K562 (cell line): ENCODE measurements at regions not wholly inside any gene's neighbourhood (a gene's known extent, or its start where the extent isn't known, plus 50 kb on each side); places are given as distances from the start of the nearest gene placed in this dataset.

Experiments used
- ATAC-seq: fragments of 200-7000 bp; cut with Tn5 transposase; 3 replicates; pipeline ENCODE4 v1.9.1; 2020; ENCODE audit warnings: moderate library complexity
- BruUV-seq: library from RNA; stranded (reverse); fragments of 400-500 nt; replicated peaks from 2 replicates; lab custom pipeline; 2021; lab: Mats Ljungman, UMichigan
- CTCF ChIA-PET: fragments of 300-600 bp; formaldehyde crosslinking; extraction: SDS; loops from one replicate; lab custom pipeline; 2021; ENCODE audit warnings: low intra/inter-chr PET ratio; lab: Yijun Ruan, JAX
- POLR2A ChIA-PET: fragments of 300-600, 350-650 bp; sonication (Branson Sonifier 250); formaldehyde crosslinking; extraction: SDS; loops from one replicate; lab custom pipeline; 2021; ENCODE audit warnings: antibody characterized with exemption, inconsistent platforms; lab: Yijun Ruan, JAX
- DNase-seq, 4 experiments: peaks; one replicate each; pipeline versions ENCODE4 v3.0.0 to v3.0.0-alpha.2; 2011 to 2018; ENCODE audit warnings: low spot score in 3 of 4, mixed read lengths in 3 of 4; ENCODE audit errors: extremely low read depth in 1 of 4
- FAIRE-seq: peaks from 2 replicates; lab custom pipeline; 2011; peaks lifted over from hg19 to GRCh38; lab: Jason Lieb, UNC
- H2AFZ ChIP-seq: 2 replicates; pipeline ENCODE4 v1.6.0; 2011; ENCODE audit warnings: low read depth, low read length, control low read depth, inconsistent platforms
- H3K27ac ChIP-seq: fragments of 200-600 bp; 3 replicates; pipeline ENCODE4 v1.8.0; 2011; ENCODE audit warnings: low read depth, mild to moderate bottlenecking, control low read depth, inconsistent platforms, low read length, moderate library complexity, mixed read lengths; ENCODE audit errors: extremely low read depth
- H3K27me3 ChIP-seq, 2 experiments: fragments of 300-600 bp in 1 of 2; 2 replicates in 1 of 2; 3 replicates in 1 of 2; pipeline versions ENCODE4 v1.6.0 to v1.8.0; 2011; ENCODE audit warnings: inconsistent platforms in 2 of 2, low read length in 2 of 2, mild to moderate bottlenecking in 1 of 2, mixed read lengths in 1 of 2, moderate library complexity in 1 of 2; ENCODE audit not compliant: control insufficient read depth in 2 of 2, insufficient read depth in 2 of 2
- H3K36me3 ChIP-seq: fragments of 300-600 bp; 3 replicates; pipeline ENCODE4 v1.8.0; 2011; ENCODE audit warnings: mild to moderate bottlenecking, low read length, inconsistent platforms; ENCODE audit not compliant: control insufficient read depth, insufficient read depth
- H3K4me1 ChIP-seq, 2 experiments: fragments of 200-600 bp in 1 of 2; replicated peaks in 1 of 2; 2 replicates in 1 of 2; 3 replicates in 1 of 2; pipeline versions ENCODE4 v1.5.1 to v1.8.0; 2011; ENCODE audit warnings: inconsistent platforms in 2 of 2, low read length in 2 of 2, mild to moderate bottlenecking in 1 of 2, mixed read lengths in 1 of 2, moderate library complexity in 1 of 2; ENCODE audit not compliant: control insufficient read depth in 2 of 2, insufficient read depth in 2 of 2
- H3K4me2 ChIP-seq: 2 replicates; pipeline ENCODE4 v1.6.1; 2011; ENCODE audit warnings: low read length, control low read depth, inconsistent platforms, mixed read lengths; ENCODE audit not compliant: insufficient read depth
- H3K4me3 ChIP-seq: fragments of 200-600 bp; sonication (generic), shearing (Covaris generic); 2 replicates; pipeline ENCODE4 v1.5.1; 2016; ENCODE audit warnings: control low read depth, inconsistent platforms
- H3K79me2 ChIP-seq: fragments of 200-600 bp; 3 replicates; pipeline ENCODE4 v1.8.0; 2011; ENCODE audit warnings: low read length, inconsistent platforms; ENCODE audit not compliant: control insufficient read depth, insufficient read depth
- H3K9ac ChIP-seq, 2 experiments: 2 replicates each; pipeline versions ENCODE4 v1.6.0 to v1.6.1; 2011; ENCODE audit warnings: low read depth in 2 of 2, low read length in 2 of 2, control low read depth in 1 of 2, inconsistent platforms in 1 of 2, mild to moderate bottlenecking in 1 of 2, mixed read lengths in 1 of 2; ENCODE audit not compliant: insufficient read depth in 1 of 2
- H3K9me1 ChIP-seq: one replicate; pipeline ENCODE4 v1.6.0; 2011; ENCODE audit warnings: inconsistent platforms, mild to moderate bottlenecking, low read length, moderate library complexity; ENCODE audit not compliant: control insufficient read depth, insufficient read depth
- H3K9me3 ChIP-seq: replicated peaks from 2 replicates; pipeline ENCODE4 v1.5.1; 2011; ENCODE audit warnings: low read depth, low read length, inconsistent platforms; ENCODE audit not compliant: control insufficient read depth, insufficient read depth
- H4K20me1 ChIP-seq: replicated peaks from 2 replicates; pipeline ENCODE4 v1.6.1; 2011; ENCODE audit warnings: low read length, inconsistent platforms, mixed read lengths; ENCODE audit not compliant: control insufficient read depth, insufficient read depth
- CEBPB ChIP-seq: fragments of 450-650 bp; IDR thresholded peaks from 2 replicates; pipeline ENCODE4 v1.6.1; 2016; ENCODE audit warnings: missing genetic modification characterization, missing compliant biosample characterization
- CEBPG ChIP-seq, 3 experiments: fragments of 200-800 bp in 1 of 3; sonication (Bioruptor generic) in 1 of 3; sonication (generic) in 1 of 3; formaldehyde crosslinking in 1 of 3; IDR thresholded peaks in 2 of 3; conservative IDR thresholded peaks in 1 of 3; 2 replicates each; pipeline versions ENCODE4 v1.6.1 to v1.8.0; 2016 to 2022; ENCODE audit warnings: missing compliant biosample characterization in 2 of 3, missing genetic modification characterization in 2 of 3, mild to moderate bottlenecking in 1 of 3, missing genetic modification reagents in 1 of 3
- CXXC5 ChIP-seq: fragments of 250-450 bp; sonication (Bioruptor Pico); IDR thresholded peaks from 2 replicates; pipeline ENCODE4 v1.8.0; 2022; ENCODE audit warnings: inconsistent platforms, mild to moderate bottlenecking, moderate library complexity
- GATAD2B ChIP-seq: fragments of 450-650 bp; IDR thresholded peaks from 2 replicates; pipeline ENCODE4 v1.6.1; 2017; ENCODE audit warnings: mild to moderate bottlenecking, borderline replicate concordance
- SMARCE1 ChIP-seq: fragments of 450-650 bp; IDR thresholded peaks from 2 replicates; pipeline ENCODE4 v1.7.1; 2016; ENCODE audit warnings: mild to moderate bottlenecking
- TAF7 ChIP-seq: fragments of 450-650 bp; IDR thresholded peaks from 2 replicates; pipeline ENCODE4 v1.6.1; 2016; ENCODE audit warnings: missing genetic modification characterization, missing compliant biosample characterization
- ZNF263 ChIP-seq: sonication (generic); formaldehyde crosslinking; IDR thresholded peaks from 2 replicates; pipeline ENCODE4 v1.8.0; 2022; ENCODE audit warnings: mild to moderate bottlenecking, missing genetic modification reagents, borderline replicate concordance
- ZNF699 ChIP-seq: fragments of 250-450 bp; sonication (Bioruptor Pico); IDR thresholded peaks from 2 replicates; pipeline ENCODE4 v1.8.0; 2021; ENCODE audit warnings: mild to moderate bottlenecking, moderate library complexity; ENCODE audit not compliant: insufficient replicate concordance
- ZSCAN32 ChIP-seq: fragments of 450-650 bp; formaldehyde crosslinking; IDR thresholded peaks from 2 replicates; pipeline ENCODE4 v1.4.0; 2020; ENCODE audit warnings: mild to moderate bottlenecking, moderate library complexity
- WGBS: fragments of 100-300 bp; shearing (Covaris generic); methylation state at CpG from one replicate; pipeline ENCODE4 v1.1.6; 2016; ENCODE audit warnings: low coverage, mixed read lengths; ENCODE audit not compliant: insufficient coverage; ENCODE audit errors: missing lambda C conversion rate; 5-methylcytosine and 5-hydroxymethylcytosine counted together
- in situ Hi-C: fragments of 300-500 bp; cut with MboI; formaldehyde crosslinking; loops from 4 replicates; pipeline ENCODE4 v1.15.0; 2018; ENCODE audit warnings: inconsistent platforms, mixed read lengths
- intact Hi-C: fragments of 100-400 bp; cut with micrococcal nuclease; formaldehyde crosslinking; loops from 2 replicates; pipeline ENCODE4 v1.14.2; 2022
- TF ChIP-seq, protein P1 (sequence below): fragments of 450-650 bp; formaldehyde crosslinking; IDR thresholded peaks from 2 replicates; pipeline ENCODE4 v1.4.0; 2022; ENCODE audit warnings: missing genetic modification characterization
- TF ChIP-seq, protein P2 (sequence below), 2 experiments: IDR thresholded peaks; 2 replicates each; pipeline ENCODE4 v1.6.1; 2011; ENCODE audit warnings: borderline replicate concordance in 1 of 2, control low read depth in 1 of 2, low read depth in 1 of 2, low read length in 1 of 2, mild to moderate bottlenecking in 1 of 2, mixed read lengths in 1 of 2, moderate library complexity in 1 of 2; ENCODE audit not compliant: insufficient read depth in 1 of 2, insufficient read length in 1 of 2, poor library complexity in 1 of 2, severe bottlenecking in 1 of 2; ENCODE audit errors: extremely low read depth in 1 of 2
- TF ChIP-seq, protein P3 (sequence below): fragments of 250-450 bp; sonication (Bioruptor Pico); IDR thresholded peaks from 2 replicates; pipeline ENCODE4 v1.9.0; 2021; ENCODE audit warnings: mild to moderate bottlenecking, inconsistent platforms
- TF ChIP-seq, protein P4 (sequence below): fragments of 250-450 bp; sonication (Bioruptor Pico); IDR thresholded peaks from 2 replicates; pipeline ENCODE4 v1.8.0; 2022; ENCODE audit warnings: inconsistent platforms

DNA sequence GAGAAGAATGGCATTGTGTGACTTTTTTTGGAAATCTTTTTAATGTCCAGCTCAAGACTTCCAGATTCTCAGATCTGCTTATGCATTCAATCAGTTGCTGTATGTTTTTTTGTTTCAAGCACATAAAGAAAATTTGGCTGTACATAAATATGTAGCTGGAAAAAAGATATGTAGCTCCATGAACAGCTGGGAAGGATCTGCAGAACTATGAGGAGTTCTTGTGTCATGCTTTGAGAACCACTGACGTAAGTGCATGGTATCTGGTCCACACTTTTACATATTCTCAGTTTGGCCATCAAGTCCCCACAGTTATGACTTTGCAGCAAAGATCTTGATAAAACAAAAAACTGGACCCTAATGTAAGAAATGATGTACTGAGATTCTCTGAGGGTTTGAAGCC is 165.9 kb downstream of the KIT start (continued):
- no peak for TF ChIP-seq ZNF699
- no peak for TF ChIP-seq SMARCE1

DNA sequence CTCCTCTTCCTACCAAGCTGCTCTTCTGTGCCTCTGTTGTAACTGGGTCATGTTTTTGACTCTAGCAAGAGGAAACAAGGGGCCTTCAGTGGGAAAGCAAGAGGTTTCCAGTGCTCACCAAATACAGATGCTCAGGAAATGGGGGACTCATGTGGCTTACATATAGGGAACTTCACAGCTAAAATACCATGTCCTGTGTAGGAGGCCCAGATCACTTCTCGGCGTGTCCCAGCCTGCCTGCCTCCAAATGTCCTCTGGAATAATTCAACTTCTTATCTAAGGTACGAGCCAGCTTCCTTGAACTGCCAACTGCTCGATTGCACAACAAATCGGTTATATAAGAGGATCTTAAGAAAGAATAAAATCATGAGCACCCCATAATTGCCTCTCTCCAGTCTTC is 161.3 kb downstream of the KIT start:
- Histone ChIP-seq H3K4me1 (no peaks in the 10 kb centered on the region), H2AFZ (no peak overlapping the region), H3K79me2 (no peaks in the 10 kb centered on the region), H3K9me1 (no peaks in the 10 kb centered on the region), H3K9me3 (no peaks in the 10 kb centered on the region), H3K27me3 (no peaks in the 10 kb centered on the region; a peak in 1 of 5 replicates), H4K20me1 (no peaks in the 10 kb centered on the region), H3K4me3 (no peak overlapping the region), H3K27ac (no peak overlapping the region), H3K9ac (no peak overlapping the region), H3K4me2 (no peak overlapping the region), H3K36me3 (no peaks in the 10 kb centered on the region)
- POLR2A ChIA-PET: interaction anchor here (0.8 kb wide), 1 partner anchor 42 kb away, joined by 3 read pairs; no protein-coding TSS in a partner anchor
- CTCF ChIA-PET: no interaction called here
- intact Hi-C loops (no loop called here), in situ Hi-C loops (no loop called here)
- 1% methylated on average over 5 of the region's 5 CpGs for WGBS
- DNase-seq (no peak), FAIRE-seq (no peak), ATAC-seq (no peak)
- BruUV-seq: no TSS peak
- no peak for TF ChIP-seq TAF7
- TF ChIP-seq, protein P1, sequence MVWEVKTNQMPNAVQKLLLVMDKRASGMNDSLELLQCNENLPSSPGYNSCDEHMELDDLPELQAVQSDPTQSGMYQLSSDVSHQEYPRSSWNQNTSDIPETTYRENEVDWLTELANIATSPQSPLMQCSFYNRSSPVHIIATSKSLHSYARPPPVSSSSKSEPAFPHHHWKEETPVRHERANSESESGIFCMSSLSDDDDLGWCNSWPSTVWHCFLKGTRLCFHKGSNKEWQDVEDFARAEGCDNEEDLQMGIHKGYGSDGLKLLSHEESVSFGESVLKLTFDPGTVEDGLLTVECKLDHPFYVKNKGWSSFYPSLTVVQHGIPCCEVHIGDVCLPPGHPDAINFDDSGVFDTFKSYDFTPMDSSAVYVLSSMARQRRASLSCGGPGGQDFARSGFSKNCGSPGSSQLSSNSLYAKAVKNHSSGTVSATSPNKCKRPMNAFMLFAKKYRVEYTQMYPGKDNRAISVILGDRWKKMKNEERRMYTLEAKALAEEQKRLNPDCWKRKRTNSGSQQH (CRISPR knock-in tag): no peak
- peak; percentile 48 for TF ChIP-seq CEBPB
- no peak for TF ChIP-seq CEBPG (CRISPR knock-in tag; IDR thresholded peaks at IDR 0.05)
- peak in 1 of 2 experiments; percentile 43; a peak in 1 of 4 replicates for TF ChIP-seq CEBPG (tag; conservative IDR thresholded peaks at IDR 0.05 in 1 of 2, IDR thresholded peaks at IDR 0.05 in 1 of 2)
- TF ChIP-seq, protein P2, sequence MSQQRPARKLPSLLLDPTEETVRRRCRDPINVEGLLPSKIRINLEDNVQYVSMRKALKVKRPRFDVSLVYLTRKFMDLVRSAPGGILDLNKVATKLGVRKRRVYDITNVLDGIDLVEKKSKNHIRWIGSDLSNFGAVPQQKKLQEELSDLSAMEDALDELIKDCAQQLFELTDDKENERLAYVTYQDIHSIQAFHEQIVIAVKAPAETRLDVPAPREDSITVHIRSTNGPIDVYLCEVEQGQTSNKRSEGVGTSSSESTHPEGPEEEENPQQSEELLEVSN (IDR thresholded peaks at IDR 0.05; ENCODE audit: borderline replicate concordance in 1 of 2, extremely low read depth in 1 of 2, insufficient read depth in 1 of 2, insufficient read length in 1 of 2, low read depth in 1 of 2, low read length in 1 of 2, poor library complexity in 1 of 2, severe bottlenecking in 1 of 2): no peak
- TF ChIP-seq GATAD2B: no peak
- TF ChIP-seq ZSCAN32 (CRISPR knock-in tag): no peak
- no peak for TF ChIP-seq CXXC5 (CRISPR knock-in tag)
- TF ChIP-seq, protein P3, sequence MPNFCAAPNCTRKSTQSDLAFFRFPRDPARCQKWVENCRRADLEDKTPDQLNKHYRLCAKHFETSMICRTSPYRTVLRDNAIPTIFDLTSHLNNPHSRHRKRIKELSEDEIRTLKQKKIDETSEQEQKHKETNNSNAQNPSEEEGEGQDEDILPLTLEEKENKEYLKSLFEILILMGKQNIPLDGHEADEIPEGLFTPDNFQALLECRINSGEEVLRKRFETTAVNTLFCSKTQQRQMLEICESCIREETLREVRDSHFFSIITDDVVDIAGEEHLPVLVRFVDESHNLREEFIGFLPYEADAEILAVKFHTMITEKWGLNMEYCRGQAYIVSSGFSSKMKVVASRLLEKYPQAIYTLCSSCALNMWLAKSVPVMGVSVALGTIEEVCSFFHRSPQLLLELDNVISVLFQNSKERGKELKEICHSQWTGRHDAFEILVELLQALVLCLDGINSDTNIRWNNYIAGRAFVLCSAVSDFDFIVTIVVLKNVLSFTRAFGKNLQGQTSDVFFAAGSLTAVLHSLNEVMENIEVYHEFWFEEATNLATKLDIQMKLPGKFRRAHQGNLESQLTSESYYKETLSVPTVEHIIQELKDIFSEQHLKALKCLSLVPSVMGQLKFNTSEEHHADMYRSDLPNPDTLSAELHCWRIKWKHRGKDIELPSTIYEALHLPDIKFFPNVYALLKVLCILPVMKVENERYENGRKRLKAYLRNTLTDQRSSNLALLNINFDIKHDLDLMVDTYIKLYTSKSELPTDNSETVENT (CRISPR knock-in tag): no peak
- TF ChIP-seq ZNF263 (CRISPR knock-in tag): no peak
- TF ChIP-seq, protein P4, sequence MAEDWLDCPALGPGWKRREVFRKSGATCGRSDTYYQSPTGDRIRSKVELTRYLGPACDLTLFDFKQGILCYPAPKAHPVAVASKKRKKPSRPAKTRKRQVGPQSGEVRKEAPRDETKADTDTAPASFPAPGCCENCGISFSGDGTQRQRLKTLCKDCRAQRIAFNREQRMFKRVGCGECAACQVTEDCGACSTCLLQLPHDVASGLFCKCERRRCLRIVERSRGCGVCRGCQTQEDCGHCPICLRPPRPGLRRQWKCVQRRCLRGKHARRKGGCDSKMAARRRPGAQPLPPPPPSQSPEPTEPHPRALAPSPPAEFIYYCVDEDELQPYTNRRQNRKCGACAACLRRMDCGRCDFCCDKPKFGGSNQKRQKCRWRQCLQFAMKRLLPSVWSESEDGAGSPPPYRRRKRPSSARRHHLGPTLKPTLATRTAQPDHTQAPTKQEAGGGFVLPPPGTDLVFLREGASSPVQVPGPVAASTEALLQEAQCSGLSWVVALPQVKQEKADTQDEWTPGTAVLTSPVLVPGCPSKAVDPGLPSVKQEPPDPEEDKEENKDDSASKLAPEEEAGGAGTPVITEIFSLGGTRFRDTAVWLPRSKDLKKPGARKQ (CRISPR knock-in tag): no peak
